ENCODE measurements at regions not wholly inside any gene's neighbourhood (a gene's known extent, or its start where the extent isn't known, plus 50 kb on each side); places are given as distances from the start of the nearest gene placed in this dataset.
"Not testable (repeated sequence)": the region's sequence is repeated elsewhere in the genome, so short reads cannot be mapped to it uniquely, and the experiment has no call there.

DNA sequence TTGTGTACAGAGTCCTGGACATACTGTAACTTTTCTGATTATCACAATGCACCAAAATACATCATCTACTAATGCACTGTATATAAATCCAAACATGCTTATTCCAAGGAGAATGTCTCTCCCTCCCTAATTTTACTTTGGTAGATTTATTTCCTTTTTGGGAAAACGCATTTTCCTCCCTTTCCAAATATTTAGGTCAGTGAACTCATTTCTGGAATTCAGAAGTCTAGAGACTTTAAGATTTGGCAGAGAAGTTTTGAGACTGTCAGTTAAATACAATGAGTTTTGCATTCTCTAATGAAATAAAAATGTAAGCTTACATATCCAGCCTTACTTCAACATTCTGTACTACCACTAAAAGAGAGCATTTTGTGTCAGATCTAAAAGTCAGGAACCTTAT lies 165.8 kb upstream of the EDNRB start:
- DNase-seq (ENCODE audit: low spot score) = no peak

DNA sequence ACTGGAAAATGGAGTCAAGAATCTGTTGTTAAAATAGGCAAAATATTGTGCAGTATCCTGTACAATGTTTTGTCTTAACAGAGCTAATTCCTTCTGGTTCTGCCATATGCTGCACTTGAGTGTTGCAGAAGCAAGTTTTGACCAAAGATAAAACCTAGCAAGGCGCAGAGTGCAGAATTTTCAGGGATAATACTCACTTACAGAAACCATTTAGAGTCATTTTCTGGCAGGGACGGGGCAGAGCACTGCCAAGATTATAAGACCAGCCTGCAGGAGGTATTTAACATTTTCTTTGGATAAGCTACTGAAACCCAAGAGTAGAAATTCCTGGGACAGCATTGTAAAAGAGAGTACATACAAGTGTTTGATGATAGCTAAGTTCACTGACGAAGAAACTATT lies 159.5 kb upstream of the EDNRB start:
- DNase-seq (ENCODE audit: low spot score) = no peak

GRCh38 chr13:78067290-78067689 lies 148.7 kb upstream of the EDNRB start:
- DNase-seq (ENCODE audit: low spot score) = no peak

DNA sequence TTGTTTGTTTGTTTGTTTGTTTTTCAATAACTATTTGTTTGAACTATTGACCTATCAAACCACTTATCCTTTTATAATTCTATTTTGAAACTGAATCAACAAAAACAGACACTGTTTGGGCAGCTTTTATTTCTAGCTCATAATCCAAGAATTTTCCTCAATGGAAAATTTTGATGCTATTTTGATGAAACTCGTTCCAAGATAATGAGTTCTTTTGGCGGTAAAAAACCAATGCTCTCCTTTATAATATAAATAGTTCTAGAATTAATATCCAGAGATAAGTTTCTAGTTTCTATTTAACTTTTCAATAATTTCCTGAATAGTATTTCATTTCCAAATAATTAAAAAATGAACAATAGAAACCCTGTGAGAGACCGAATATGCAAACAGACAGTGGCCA lies 146.5 kb upstream of the EDNRB start:
- no peak for DNase-seq (ENCODE audit: low spot score)

DNA sequence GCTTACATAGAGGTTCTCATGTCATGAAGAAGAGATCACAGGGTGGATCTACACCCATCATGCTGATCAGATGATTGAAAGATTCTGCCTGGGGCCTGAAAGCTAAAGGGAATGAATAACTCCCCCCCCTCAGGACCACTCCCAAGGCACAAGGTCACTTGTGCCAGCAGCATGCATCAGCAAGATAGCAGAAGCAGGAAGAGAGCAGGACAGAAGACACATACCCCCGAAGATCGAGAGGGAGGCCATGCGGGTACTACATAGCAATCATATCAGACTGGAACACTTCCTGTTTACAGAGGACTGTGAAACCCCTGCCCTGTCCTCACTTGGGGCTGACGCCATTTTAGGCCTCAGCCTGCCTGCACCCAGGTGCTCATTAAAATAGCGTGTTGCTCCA lies 143.2 kb upstream of the EDNRB start:
- DNase-seq (ENCODE audit: low spot score) = no peak

DNA sequence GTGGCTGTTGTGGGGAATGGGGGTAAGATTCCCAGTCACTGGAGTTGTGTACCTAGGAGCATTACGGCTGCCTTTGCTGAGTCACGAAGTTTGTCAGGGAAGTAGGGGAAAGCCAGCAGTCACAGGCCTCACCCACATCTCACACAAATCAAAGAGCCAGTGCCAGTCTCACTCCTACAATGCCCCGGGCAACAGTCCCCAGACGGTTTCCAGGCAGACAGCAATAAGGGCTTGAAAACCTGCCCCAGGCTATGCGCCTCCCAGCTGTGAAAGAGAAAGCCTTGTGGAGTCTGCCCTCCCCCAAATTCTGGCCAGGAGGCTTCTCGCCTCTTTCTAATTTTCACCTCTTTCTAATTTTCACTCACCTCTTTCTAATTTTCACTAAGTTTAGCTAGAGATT lies 142.3 kb upstream of the EDNRB start:
- no peak for DNase-seq (ENCODE audit: low spot score)

DNA sequence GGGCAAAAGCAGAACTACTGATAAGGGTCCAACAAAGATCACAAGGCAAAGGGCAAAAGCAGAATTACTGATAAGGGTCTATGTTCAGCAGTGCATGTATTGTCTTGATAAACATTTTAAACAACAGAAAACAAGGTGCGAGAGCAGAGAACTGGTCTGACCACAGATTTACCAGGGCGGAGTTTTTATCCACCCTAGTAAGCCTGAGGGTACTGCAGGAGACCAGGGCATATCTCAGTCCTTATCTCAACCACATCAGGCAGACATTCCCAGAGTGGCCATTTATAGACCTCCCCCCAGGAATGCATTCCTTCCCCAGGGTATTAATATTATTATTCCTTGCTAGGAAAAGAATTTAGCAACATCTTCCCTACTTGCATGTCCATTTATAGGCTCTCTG lies 138.2 kb upstream of the EDNRB start:
- DNase-seq (ENCODE audit: low spot score) = not testable (repeated sequence)

DNA sequence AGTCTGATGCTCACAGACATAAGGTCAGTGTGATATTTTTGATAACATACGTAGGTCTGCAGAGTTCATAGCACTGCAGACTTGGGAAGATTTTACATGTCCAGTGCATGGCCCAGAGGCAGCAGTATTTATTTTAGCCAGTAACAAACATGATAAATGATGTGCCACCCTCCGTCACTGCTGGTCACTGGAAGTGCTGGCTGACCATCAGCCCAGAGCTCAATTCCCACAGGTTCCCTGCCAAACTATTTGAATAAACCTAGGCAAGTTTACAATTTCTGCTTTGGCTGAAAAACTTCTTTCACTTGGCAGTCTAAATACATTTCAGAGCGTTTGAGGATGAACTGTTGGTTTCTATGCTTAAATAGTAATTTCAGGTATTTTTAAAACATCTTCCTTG lies 135.5 kb upstream of the EDNRB start:
- no peak for DNase-seq (ENCODE audit: low spot score)

DNA sequence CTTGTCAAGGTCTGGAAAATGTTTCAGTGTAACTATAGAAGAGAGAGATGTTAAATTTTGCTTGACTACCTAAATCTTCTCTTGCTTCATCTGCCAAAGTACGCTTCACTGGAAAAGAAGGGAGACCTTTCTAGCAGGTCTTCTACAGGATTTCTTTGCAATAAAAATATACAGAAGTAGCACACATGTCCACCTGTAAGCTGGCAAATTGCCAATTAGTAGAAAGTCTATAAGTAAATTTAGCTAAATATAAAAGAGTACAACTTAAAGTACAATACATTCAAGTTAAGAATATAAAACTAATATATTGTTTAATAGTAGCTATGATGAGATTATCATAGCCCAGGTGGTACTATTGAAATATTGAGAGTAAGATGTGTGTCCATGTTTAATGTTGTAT lies 128.5 kb upstream of the EDNRB start:
- no peak for DNase-seq (ENCODE audit: low spot score)

DNA sequence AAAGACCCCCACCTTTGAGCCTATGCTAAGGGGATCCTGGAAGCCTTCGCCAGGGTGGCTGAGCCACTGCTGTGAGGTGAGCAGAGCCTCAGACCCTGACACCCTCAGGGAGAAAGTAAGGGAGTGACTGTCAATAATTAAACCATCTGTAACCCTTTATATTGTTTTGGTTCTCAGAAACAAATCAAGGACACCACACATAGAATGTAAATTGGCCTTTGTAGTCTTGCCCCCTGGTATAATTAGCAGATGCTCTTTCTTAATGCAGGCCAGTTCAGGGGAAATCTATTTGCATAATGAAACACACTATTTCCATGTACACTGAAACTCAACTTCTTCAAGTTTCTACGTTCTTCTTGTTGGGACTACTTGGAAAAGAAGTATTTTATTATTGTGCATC lies 127.7 kb upstream of the EDNRB start:
- DNase-seq (ENCODE audit: low spot score) = no peak

GRCh38 chr13:78045916-78046315 lies 127.3 kb upstream of the EDNRB start:
- no peak for DNase-seq (ENCODE audit: low spot score)

DNA sequence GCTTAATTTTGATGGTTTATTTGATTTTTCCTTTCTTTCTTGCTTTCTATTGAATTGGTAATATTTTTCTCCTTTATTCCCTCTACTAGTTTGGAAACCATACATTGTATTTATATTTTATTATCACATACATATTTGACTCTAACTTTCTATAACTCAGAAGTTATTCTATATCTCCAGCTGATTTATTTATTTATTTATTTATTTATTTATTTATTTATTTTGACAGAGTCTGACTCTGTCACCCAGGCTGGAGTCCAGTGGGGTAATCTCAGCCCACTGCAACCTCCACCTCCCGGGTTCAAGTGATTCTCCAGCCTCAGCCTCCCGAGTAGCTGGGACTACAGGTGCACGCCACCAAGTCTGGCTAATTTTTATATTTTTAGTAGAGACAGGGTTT lies 122.7 kb upstream of the EDNRB start:
- not testable (repeated sequence) for DNase-seq (ENCODE audit: low spot score)

DNA sequence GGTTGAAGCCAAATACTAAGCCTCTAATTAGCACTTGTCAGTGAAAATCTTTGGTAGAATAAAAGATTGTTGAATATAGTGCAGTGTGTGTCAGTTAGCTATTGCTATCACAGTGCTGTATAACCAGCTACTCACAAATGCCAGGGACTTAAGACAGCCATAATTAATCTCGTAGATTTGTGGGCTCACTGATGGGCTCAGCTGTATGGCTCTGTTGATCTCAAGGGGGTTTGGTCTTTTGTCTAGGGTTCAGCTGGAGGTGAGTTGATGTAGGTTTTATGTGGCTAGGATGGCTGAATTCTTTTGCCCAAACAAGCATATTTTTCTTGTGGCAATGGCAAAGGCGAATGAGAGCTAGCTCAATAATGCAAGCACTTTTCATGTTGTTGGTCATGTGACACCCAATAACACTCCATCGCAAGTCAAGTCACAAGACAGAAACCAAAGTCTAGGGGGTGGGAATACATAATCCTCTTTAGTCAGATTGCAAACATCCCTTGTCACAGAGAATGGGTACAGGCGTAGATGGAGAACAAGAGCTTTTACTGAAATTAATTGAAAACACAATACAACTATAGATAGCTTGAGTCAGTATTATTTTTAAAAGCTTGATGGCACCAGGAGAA lies 121.7 kb upstream of the EDNRB start:
- DNase-seq (ENCODE audit: low spot score) = no peak

GRCh38 chr13:78036841-78037240 lies 118.2 kb upstream of the EDNRB start:
- no peak for DNase-seq (ENCODE audit: low spot score)

DNA sequence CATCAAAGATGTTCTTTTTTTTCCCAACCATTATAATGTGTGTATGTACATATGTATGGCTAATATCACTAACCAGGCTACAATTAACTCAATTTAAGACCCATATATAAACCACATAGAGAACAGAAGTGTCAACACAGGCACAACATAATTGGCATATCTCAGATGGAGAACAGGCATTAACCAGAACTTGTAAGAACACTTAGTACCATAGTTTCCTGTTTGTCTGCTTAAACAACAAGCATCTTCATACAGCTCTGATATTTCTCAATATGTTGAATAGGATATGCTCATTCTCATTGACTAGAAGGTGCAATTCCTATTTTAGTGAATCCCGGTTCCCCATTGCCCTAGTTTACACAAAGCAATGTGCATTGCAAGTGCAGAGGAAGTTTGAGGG lies 116.9 kb upstream of the EDNRB start:
- no peak for DNase-seq (ENCODE audit: low spot score)

DNA sequence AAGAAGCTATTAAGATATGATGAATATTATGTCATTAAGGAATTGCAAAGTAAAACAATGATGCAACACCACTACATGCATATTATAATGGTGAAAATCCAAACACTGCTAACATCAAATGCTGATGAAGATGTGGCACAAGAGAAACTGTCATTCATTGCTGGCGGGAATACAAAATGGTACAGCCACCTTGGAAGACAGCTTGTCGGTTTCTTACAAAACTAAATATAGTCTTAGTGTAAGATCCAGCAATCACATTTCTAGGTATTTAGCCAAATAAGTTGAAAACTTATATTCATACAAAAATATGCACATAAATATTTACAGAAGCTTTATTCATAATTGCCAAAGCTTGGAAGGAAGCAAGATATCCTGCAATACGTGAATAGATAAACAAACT lies 114.9 kb upstream of the EDNRB start:
- DNase-seq (ENCODE audit: low spot score) = no peak

DNA sequence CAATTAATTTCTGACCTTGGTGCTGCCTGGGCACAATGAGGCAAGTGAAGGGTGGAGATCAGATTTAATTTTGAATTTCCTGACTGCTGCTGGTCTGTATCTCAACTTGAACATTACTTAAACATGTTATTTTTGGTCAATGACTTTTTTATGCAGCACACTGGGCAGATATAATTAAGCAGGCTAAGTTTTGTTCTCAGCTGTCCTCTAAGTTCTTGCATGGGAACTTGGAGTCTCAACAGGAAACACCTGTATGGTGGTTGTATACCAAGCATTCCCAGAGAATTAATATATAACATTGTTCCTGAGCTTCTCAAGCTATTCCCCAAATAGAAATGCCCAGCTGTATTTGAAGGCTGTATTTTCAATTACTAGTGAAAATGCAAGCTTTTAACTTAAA lies 113.5 kb upstream of the EDNRB start:
- no peak for DNase-seq (ENCODE audit: low spot score)

DNA sequence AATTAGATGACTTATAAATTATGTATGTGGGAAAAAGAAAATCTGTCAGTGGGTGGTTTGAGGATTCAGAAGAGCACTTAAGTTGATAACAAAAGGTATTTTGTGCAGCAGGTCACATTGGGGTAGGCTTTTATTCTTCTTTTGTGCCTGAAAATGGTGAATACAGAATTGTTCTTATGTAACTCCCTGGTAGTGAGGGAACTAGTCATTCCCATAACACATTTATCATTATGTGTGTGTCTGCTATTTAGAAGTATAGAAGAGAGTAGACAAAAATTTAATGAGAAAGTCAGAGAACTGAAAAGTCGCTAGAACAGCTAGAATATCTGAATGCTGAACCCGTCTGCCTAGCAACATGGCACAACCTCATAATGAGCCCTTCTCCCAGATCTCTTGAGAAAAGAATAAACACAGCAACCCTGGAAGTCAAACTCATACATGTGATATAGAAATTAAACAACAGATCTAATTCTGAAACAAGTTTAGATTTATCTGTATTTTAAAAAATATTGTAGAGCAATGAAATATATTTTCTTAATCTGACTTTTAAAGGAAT lies 111.8 kb upstream of the EDNRB start:
- DNase-seq (ENCODE audit: low spot score) = no peak

GRCh38 chr13:78029901-78030300 lies 111.3 kb upstream of the EDNRB start:
- no peak for DNase-seq (ENCODE audit: low spot score)

GRCh38 chr13:78028960-78029359 lies 110.3 kb upstream of the EDNRB start:
- DNase-seq (ENCODE audit: low spot score) = no peak

- no peak for DNase-seq (ENCODE audit: low spot score)
Observed at GRCh38 chr13:78024996-78025395, 106.4 kb upstream of the EDNRB start.

DNA sequence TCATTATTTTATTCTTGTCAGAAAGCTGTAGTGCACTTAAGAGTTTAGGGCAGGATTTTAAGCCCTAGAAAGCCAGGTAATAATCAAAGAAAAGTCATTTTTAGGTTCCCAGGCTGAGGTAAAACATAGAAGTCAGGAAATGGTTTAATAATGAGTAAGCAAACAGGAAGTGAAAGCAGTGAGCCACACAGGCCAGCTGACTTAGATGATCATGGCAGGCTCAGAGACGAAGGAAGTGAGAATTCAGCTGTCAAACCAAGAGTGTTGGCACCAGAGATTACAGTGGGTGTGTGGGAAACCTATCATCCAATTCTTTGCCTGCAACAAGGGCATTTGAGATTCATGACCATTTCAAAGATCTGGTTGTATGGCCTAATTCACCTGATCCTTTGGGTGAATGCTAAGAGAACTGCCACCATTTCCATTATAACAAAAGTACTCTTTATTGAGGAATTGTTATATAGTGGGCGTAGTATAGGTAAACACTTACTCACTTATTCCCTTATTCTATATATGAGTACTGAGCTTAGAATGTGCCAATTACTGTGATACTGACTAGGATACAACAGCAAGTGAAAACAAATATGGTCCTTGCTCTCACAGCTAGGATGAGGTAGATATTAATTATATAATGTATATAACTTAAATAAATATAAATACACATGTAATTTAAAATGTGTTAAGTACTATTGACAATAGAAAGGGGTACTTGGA lies 103.7 kb upstream of the EDNRB start:
- peak; percentile 31 for DNase-seq (ENCODE audit: low spot score)

- DNase-seq (ENCODE audit: low spot score) = no peak
Observed at GRCh38 chr13:78020861-78021260, 102.2 kb upstream of the EDNRB start.

DNA sequence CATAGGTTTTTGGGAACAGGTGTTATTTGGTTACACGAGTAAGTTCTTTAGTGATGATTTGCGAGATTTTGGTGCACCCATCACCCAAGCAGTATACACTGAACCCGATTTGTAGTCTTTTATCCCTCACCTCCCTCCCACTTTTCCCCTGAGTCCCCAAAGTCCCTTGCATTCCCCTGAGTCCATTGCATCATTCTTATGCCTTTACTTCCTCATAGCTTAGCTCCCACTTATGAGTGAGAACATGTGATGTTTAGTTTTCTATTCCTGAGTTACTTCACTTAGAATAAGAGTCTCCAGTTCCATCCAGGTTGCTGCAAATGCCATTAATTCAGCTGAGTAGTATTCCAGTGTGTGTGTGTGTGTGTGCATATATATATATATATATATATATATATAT lies 97.2 kb upstream of the EDNRB start:
- DNase-seq (ENCODE audit: low spot score) = no peak

Measured in CD4-positive, alpha-beta T cell treated with Interleukin-6 at 100 ng/mL for 8 hours (primary cell).